Activated naive CD8-positive, alpha-beta T cell treated with anti-CD3 and anti-CD28 coated beads, Interleukin-2, amount 50 U/mL, for 16 hours (primary cell): ENCODE measurements at regions not wholly inside any gene's neighbourhood (a gene's known extent, or its start where the extent isn't known, plus 50 kb on each side); places are given as distances from the start of the nearest gene placed in this dataset.

Experiments
- DNase-seq: peaks from one replicate; pipeline ENCODE4 v3.0.0-alpha.2; 2020; ENCODE audit warnings: low read depth, low spot score

GRCh38 chr3:178480274-178480673, 56.0 kb upstream of the KCNMB2 start:
- DNase-seq = no peak

- no peak for DNase-seq
These were observed 55.4 kb upstream of the KCNMB2 start for GRCh38 chr3:178480795-178481194.

- DNase-seq = no peak
These were observed 53.3 kb upstream of the KCNMB2 start for GRCh38 chr3:178482981-178483380.

GRCh38 chr3:178483704-178484103, 52.5 kb upstream of the KCNMB2 start:
- no peak for DNase-seq

- no peak for DNase-seq
These were observed 50.5 kb upstream of the KCNMB2 start for GRCh38 chr3:178485756-178486155.
